Middle frontal gyrus (tissue), 1 donor: ENCODE measurements at regions not wholly inside any gene's neighbourhood (a gene's known extent, or its start where the extent isn't known, plus 50 kb on each side); places are given as distances from the start of the nearest gene placed in this dataset.

Experiments used
- DNase-seq: peaks from one replicate; pipeline ENCODE4 v3.0.0-alpha.2; 2015; ENCODE audit warnings: low spot score; ENCODE audit errors: extremely low spot score

DNA sequence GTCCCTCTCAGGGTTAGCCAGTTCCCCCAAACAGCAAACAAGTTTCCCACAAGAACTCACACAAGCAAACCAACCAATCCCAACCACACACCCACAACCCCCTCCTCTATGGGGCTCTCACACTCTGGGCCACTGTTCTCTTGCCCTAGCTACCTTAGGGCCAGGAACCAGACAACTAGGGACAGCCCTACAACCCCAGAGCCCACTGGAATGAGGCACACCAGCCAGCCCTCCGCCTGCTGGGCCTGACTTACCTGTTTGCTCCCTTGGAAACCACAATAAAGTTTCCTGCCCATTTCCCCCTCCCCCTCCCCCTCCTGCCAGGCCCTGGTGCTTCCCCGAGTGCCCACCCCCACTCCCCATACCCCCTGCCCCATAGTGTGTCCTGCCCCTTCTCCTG is 132.6 kb downstream of the WDR11 start:
- DNase-seq = no peak

DNA sequence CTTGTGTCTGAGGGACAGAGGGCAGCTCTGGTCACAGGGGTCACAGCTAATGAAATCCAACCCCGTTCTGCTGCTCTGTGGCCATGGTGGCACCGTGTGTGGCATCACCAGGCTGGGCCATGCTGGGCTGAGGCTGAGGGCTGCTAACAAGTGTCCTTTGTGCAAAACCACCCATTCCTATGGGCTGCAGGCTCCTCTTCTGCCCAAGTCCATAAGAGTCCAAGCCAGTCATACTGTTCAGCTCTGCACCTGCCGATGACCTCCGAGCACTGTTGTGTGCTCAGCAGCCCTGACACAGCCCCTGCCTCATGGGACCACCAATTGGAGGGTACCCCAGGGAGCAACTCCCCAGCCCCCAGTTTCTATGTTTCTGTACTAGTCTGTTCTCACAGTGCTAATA is 133.1 kb downstream of the WDR11 start:
- no peak for DNase-seq

DNA sequence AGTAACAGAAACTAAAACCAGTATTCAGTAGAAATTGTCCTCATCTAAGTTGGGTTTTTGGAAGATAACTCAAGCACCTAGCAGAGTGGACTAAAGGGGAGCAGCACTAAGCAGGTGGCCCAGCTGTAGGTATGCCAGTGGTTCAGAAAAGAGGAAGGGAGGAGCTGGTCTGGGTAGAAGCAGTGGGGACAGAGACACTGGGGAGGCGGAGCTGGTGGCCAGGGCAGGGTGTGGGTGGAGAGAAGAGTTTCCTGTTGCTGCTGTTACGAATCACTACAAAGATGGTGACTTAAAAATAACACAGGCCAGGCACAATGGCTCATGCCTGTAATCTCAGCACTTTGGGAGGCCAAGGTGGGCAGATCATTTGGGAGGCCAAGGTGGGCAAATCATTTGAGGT is 136.2 kb downstream of the WDR11 start:
- DNase-seq = no peak

DNA sequence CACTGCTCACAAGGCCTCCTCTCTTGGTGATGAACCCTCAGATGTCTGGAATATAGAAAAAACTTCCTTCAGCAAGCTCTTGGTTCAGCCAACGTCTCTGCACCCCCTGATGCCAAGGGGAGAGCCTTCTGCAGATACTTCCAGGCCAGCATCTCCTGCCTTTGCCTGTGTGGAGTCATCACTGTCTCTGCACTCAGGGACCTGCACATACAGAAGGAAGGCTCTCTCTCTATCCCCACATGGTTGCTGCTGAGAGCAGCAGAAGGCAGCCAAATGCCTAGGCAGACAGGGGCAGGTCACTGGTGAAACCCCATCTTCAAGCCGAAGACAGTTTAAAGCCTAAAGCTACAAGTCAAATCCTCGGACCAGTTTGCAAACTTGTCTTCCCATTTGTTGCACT is 137.6 kb downstream of the WDR11 start:
- DNase-seq = no peak

DNA sequence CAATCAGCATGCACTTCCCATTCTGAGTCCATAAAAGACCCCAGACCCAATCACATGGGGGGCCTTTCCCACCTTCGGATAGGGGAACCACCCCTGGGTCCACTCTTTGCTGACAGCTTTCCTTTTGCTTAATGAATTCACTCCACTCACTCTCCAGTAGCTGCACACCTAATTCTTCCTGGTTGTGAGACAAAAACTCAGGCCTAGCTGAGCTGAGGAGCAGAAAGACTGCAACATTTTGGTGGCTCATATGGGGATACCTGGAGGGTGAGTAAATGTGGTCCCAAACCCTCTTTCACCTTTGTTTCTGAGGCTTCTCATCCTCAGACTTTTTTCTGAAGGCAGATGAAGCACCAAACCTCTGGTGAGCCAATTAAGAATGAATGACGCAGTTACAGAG is 138.1 kb downstream of the WDR11 start:
- DNase-seq = no peak

DNA sequence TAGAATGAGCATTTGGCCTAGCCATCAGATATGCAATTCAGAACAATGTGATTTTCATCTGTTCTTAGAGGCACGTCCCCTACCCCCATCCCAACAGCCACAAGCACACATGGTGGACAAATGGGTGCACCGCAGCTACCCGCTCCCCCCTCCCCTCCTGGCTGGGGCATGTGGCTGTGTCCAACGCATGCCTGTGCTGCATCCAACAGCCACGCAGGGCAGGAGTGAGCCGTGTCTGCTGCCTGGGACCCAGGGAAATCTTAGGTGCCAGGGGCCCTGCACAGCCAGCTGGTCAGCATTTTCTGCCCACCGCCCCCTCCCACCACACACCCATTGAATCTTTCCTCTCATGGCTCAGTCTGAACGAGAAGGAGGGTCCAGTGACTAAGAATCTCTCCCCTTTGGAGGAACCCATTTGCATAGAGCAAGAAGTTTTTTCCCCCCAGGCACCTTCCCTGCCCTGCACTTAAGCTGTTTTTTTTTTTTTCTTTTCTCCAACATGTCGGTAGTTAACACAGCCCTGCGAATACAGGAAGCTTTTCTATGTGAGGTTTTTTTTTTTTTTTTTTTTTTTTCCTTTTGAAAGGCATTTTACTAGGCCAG is 138.9 kb downstream of the WDR11 start:
- no peak for DNase-seq

DNA sequence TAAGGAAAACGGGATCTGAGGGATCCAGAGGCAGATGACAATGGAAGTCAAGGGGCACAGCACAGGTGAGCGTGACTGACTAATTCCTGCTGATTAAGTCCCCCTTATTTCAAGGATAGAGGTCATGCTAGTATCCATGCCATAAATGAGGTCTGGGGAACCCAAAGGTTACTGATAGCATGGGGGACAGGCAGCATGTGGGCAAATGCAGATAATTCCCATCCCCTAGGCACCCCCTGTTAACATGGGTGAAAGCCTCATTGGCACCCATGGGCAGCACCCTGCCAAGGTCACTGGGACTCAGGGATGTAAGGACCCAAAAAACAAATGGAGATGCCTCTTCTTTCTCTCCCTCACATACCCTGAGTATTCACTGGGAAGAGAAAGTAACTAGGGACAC is 139.7 kb downstream of the WDR11 start:
- no peak for DNase-seq

DNA sequence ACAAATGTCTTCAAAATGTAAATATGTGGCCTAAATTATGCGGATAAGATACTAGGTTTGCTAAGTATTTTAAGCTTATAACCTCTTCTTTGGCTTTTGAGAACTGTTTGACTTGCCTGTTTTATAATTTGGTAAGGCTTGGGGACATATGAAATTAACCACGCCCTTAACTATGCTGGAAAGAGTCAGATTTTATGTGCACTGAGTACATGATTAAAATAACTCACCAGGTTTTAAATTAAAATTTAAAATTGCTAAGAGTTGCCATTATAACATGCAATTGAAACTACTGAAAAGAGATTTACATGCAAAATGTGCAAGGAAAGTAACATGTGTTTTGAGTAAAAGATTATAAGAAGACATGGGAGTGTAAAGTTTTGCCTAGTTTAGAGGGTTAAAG is 141.9 kb downstream of the WDR11 start:
- no peak for DNase-seq

DNA sequence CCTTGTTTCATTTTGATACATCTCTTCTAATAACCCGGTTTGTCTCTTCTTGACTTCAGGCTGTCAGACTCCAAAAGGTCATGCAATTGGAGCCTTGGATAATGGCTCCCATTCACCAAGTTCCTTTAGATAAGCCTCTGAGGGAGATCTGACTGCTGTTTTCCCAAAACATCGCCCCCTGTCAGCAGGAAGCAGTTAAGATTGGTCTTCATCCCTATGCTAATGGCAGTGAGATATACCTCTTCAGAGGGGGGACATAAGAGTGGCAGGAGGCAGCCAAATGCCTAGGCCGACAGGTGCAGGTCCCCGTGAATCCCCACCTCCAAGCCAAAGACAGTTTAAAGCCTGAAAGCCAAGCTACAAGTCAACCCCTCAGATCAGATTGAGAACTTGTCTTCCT is 144.6 kb downstream of the WDR11 start:
- no peak for DNase-seq

DNA sequence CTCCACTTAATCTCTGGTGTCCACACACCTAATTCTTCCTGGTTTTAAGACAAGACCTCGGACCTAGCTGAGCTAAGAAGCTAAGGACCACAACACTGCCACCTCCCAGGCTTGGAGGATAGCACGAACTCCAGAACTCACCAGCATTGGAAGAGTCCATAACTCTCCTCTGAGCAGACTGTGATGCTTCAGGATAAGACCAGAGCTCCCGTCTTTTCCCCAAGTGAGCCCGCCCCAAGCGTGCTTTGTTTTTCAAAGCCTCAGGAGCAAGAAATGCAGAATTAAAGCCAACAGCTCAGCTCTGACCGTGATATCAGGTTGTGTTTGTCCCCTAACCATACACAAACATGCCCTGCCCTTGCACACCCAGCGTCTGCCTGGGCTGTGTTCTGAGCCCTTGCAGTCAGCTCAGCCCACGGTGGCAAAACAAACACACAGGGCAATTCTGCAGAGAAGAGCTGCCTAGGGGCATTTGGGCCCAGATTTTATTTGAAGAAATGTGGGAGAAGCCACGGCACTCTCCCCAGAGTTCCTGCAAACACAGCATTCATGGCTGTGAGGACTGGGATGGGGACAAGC is 145.4 kb downstream of the WDR11 start:
- no peak for DNase-seq

DNA sequence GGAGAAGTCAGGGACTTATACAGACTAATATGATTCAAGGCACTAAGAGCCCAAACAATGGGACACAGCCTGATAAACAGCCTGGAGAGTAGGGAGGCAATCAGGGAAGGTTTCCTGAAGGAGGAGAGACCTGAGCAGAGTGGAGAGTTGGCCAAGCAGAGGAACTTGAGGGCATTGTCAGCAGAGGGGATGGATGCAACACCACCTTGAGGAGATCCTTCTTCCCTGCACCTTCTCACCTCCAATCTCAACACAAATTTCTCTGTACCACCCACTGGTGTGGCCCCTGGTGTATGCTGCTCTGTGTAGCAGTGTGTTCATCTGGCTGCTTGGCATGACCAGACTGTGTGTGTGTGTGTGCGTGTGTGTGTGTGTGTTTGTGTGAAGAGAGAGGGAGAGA is 146.2 kb downstream of the WDR11 start:
- DNase-seq = no peak

DNA sequence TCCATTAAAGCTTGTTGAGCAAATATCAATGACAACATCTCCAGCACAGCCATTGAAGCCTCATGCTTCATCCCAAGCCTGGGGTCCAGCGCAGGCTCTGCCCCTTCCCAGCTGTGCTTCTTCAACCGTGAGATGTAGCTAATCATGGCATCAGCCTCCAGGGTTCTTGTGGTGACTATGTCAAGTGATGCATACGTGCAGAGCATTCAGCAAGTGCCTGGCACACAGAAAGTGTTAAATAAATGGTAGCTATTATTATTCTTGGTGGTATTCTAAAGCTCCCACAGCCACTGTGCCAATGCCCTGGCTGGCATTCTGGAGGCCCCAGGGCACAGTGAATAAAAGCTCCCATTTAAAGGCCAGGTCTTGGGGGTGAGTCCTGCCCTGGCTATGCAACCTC is 146.6 kb downstream of the WDR11 start:
- no peak for DNase-seq

DNA sequence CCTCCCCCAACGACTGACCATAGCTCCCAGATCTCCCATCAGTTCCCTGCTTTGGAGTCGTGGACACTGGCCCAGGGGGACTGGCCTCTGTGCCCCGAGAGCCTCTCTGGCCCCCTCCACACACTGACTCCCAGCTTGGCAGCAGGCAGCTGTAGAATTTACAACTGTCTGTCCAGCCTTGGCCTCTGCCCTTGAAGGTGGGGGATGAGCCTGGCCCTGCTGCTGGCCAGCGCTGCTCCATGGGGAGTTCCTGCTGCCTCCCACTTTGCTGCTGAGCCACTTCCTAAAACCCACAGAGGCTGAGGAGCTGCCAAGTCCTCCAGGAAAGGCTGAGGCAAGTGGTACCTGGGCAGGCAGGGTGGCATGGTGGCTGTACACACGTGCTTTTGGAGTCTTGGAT is 147.1 kb downstream of the WDR11 start:
- DNase-seq = no peak

DNA sequence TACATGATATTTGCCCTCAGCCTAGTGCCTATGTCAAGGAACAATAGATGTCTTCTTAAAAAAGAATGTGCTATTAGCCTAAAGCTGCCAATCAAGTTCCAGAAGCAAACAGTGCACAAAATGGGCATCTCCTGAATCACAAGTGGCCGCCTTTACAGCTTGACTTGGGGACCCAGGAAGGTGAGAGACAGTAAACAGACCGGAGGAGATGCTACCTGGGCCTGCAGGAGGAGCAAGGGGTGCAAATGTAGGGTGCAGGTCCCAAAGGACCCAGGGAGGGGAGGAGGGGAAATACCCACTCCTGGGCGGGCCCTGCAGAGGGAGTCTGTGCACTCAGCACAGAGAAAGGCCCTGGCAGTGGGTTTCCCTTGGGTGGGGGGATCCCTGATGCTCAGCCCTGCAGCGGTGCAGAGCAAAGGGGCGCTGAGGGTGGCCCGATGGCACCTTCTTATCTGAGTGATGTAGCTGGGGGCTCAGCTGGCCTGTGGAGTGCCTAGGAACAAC is 147.7 kb downstream of the WDR11 start:
- DNase-seq = no peak

DNA sequence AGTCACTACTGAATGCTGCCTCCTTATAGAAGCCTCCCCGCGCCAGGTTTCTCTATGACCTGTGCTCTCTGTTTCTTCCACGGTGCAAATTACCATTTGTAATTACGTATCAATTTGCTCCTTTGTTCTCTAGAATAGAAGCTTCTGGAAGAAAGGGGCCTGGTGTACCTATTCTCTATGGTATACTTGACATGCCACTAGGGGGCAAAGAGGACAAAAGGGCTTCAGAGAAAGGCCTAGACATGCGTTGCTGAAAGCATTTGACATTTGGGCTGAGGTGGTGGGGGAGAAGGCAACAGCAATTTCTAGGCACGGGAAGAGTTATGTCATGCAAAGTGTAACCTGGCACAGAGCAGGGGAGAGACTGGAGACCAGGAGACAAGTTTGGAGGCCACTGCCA is 148.7 kb downstream of the WDR11 start:
- no peak for DNase-seq

DNA sequence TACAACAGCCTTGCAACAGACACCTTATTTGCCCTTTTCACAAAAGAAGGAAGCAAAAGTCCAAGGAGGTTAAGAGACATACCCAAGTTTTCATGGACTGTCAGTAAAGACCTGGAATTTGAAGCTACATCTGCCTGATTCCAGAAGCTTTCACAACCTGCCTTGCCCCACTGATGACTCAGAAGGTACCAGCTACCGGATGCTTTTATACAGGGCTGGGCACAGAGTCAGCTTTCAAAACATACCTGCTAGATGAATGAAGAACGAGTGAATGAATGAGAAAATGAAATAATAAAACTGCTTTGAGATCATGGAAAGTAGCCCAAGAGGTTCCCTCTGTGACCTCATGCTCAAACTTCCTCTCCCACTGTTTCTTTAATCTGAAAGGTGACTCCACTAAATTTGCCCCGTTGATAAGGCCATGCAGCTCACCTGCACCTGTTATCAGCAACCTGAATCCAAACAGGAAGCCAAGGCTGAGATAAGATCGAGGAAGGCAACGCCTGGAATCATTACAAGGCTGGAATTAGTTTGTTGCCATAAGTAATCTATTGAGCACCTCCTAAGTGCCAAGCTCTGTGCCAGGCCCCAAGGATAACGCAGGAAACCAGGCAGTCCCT is 151.5 kb downstream of the WDR11 start:
- DNase-seq = no peak

DNA sequence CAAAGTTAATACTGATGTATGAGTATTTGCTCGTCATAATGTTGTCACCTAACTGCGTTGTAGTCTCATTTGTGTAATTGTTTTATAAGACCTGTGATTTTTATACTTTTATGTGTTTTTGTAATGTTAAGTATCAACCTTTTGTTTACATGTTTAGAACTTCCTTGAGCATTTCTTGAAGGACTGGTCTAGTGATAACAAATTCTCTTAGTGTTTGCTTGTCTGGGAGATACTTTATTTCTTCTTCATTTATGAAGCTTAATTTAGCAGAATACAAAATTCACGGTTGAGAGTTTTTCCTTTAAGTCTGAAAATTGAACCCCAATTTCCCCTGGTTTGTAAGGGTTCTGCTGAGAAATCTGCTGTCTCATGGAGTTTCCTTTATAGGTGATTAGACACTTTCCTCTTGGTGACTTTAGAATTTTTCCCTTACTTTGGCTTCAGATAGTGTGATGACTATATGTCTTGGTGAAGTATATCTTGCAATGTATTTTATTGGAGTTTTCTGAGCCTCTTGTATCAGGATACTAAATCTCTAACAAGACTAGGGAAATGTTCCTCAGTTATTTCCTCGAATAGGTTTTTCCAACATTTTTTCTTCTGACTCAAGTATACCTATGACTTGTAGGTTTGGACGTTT is 154.9 kb downstream of the WDR11 start:
- DNase-seq = no peak

DNA sequence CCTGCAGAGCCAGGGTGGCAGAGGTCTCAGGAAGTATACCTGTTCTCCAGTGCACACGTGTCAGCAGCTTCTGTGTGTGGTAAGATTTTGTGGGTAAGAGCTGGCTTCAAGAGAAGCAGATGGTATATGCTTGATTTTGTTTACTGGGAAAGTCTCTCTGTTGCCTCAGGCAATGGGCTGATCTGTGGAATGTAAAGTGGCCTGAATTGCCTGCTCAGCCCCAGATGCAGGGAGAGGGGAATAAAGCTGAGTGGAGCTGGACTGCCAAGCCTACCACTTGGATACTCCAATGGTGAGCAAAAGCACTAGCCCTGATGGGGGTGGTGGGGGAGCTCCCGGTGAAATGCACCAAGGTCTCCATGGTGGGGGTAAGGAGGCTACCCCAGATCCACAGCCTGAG is 156.1 kb downstream of the WDR11 start:
- DNase-seq = no peak

DNA sequence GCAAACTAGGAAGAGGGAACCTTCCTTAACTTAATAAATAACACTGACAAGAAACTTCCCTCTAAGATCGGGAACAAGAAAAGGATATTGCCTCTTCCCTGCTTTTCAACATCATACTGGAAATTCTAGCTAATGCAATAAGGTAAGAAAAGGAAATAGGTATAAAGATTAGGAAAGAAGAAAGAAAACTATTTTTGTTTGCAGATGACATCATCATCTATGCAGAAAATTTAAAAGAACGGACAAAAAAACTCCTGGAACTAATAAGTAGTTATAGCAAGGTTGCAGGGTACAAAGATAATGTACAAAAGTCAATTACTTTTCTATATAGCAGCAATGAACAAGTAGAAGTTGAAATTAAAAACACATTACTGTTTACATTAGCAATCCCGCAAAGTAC is 164.8 kb downstream of the WDR11 start:
- no peak for DNase-seq

DNA sequence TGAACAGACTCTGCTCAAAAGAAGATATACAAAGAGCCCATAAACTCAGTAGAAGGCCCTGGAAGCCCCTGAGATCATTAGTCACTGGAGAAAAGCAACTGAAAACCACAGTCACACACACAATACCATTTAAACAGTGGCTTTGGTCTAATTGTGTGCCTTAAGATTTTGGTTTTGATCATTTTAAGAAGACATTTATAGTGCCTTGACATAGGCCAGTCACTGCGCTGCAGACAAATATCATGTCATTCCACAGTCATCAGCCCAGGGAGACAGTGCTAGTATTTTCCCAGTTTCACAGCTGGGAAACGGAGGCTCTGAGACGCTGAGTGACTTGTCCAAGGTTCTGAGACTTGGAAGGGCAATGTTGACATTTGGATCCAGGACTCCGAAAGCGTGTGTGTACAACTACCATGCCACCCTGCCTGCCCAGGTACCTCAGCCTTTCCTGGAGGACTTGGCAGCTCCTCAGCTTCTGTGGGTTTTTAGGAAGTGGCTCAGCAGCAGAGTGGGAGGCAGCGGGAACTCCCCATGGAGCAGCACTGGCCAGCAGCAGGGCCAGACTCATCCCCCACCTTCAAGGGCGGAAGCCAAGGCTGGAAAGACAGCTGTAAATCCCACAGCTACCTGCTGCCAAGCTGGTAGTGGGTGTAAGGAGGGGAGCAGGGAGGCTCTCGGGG is 173.9 kb downstream of the WDR11 start:
- DNase-seq = no peak

DNA sequence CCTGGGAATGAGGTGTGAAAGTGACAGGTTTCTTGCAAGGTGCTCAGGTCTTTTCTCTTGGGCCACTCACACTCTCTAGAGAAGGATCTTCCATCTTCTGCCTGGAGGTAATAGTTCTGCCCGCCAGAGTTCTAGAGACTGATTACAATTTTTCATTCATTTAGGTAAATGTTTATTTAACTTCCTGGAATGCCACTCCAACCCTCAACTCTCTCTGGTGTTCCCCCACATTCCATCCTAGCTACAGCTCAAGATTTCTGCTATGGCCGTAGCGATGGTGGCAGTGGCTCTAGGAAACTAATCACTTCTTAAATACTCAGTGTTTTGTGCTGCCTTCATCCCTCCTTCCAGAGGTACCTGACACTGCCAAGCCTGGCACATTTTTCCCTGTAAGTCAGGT is 174.6 kb downstream of the WDR11 start:
- no peak for DNase-seq

DNA sequence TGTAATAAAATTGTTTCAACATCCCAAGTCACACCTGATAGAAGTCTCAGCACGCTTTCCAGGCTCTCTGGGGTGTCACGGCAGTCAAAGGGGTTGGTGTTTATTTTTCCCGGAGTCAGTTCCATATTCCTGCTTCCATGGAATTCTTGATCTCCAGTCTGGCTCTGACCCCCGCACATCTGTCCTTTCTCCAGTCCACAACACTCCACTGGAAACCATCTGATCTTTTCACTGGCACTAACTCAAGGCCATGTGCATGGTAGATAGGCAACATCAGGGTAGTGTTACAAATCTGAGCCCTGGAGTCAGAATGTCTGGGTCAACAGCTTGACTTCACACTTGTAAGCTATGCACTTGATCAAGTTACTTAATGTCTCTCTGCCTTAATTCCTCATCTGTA is 176.2 kb downstream of the WDR11 start:
- no peak for DNase-seq
